CD4-positive, alpha-beta memory T cell (primary cell): ENCODE measurements at regions not wholly inside any gene's neighbourhood (a gene's known extent, or its start where the extent isn't known, plus 50 kb on each side); places are given as distances from the start of the nearest gene placed in this dataset.

ENCODE experiments used
- CTCF ChIA-PET: fragments of 350-600 bp; sonication (Branson Sonifier 250); formaldehyde crosslinking; loops from one replicate; lab custom pipeline; 2021; ENCODE audit warnings: inconsistent platforms; ENCODE audit not compliant: partially characterized antibody; lab: Charles Lee
- POLR2A ChIA-PET: fragments of 350-600 bp; sonication (Branson Sonifier 250); formaldehyde crosslinking; loops from one replicate; lab custom pipeline; 2021; ENCODE audit not compliant: partially characterized antibody; lab: Charles Lee
- DNase-seq, 5 donors: peaks; one replicate each; pipeline versions ENCODE4 v3.0.0 to v3.0.0-alpha.2; 2020 to 2022; ENCODE audit warnings: mixed read lengths in 1 of 5
- H3K27ac ChIP-seq: one replicate; pipeline ENCODE4 v1.7.0; 2013; ENCODE audit warnings: low read depth, low read length
- H3K27me3 ChIP-seq: 2 replicates; pipeline ENCODE4 v1.7.0; 2013; ENCODE audit warnings: mild to moderate bottlenecking, low read length, moderate library complexity; ENCODE audit not compliant: insufficient read depth
- H3K36me3 ChIP-seq: 2 replicates; pipeline ENCODE4 v1.7.0; 2013; ENCODE audit warnings: mild to moderate bottlenecking, low read length, moderate library complexity; ENCODE audit not compliant: insufficient read depth
- H3K4me1 ChIP-seq: 2 replicates; pipeline ENCODE4 v1.7.0; 2013; ENCODE audit warnings: mild to moderate bottlenecking, low read length, moderate library complexity; ENCODE audit not compliant: insufficient read depth
- H3K4me3 ChIP-seq, 2 donors: one replicate each; pipeline ENCODE4 v1.7.0; 2013; ENCODE audit warnings: low read length in 2 of 2, mild to moderate bottlenecking in 1 of 2
- H3K9me3 ChIP-seq, 2 donors: one replicate each; pipeline ENCODE4 v1.7.0; 2013; ENCODE audit warnings: low read length in 2 of 2, control low read depth in 1 of 2; ENCODE audit not compliant: control insufficient read depth in 1 of 2
- H3K27ac Mint-ChIP-seq, 7 donors: one replicate each; pipeline ENCODE4 v1.8.0; 2020 to 2021; ENCODE audit warnings: mixed read lengths in 7 of 7, mild to moderate bottlenecking in 6 of 7, inconsistent platforms in 3 of 7, moderate library complexity in 3 of 7
- H3K27me3 Mint-ChIP-seq, 2 donors: one replicate each; pipeline ENCODE4 v1.8.0; 2020 to 2021; ENCODE audit warnings: mixed read lengths in 2 of 2
- H3K36me3 Mint-ChIP-seq, 2 donors: one replicate each; pipeline ENCODE4 v1.8.0; 2020 to 2021; ENCODE audit warnings: mixed read lengths in 2 of 2, inconsistent platforms in 1 of 2, mild to moderate bottlenecking in 1 of 2
- H3K4me1 Mint-ChIP-seq, 4 donors: one replicate each; pipeline ENCODE4 v1.8.0; 2020 to 2021; ENCODE audit warnings: mixed read lengths in 4 of 4, mild to moderate bottlenecking in 1 of 4
- H3K4me3 Mint-ChIP-seq, 8 donors: one replicate each; pipeline ENCODE4 v1.8.0; 2020 to 2021; ENCODE audit warnings: mixed read lengths in 8 of 8, mild to moderate bottlenecking in 7 of 8, moderate library complexity in 6 of 8, inconsistent platforms in 3 of 8
- H3K9me3 Mint-ChIP-seq, 8 donors: one replicate each; pipeline ENCODE4 v1.8.0; 2020 to 2021; ENCODE audit warnings: mixed read lengths in 8 of 8, mild to moderate bottlenecking in 5 of 8, inconsistent platforms in 3 of 8, moderate library complexity in 1 of 8
- intact Hi-C: fragments of 100-400 bp; cut with micrococcal nuclease; formaldehyde crosslinking; loops from one replicate; pipeline ENCODE4 v1.15.1; 2023

- POLR2A ChIA-PET, result no interaction called here
- no peak overlapping the region for H3K4me3 ChIP-seq
Observed at GRCh38 chr4:133938061-133938460, 263.5 kb downstream of the PABPC4L start.

GRCh38 chr4:133929531-133930239 is 271.9 kb downstream of the PABPC4L start:
- no peaks in the 10 kb centered on the region for H3K9me3 ChIP-seq
- Mint-ChIP-seq H3K36me3 (no peaks in the 10 kb centered on the region), H3K4me3 (no peak overlapping the region), H3K4me1 (no peaks in the 10 kb centered on the region), H3K27me3 (no peaks in the 10 kb centered on the region), H3K9me3 (peaks cover 0 to 7% (median 3%) of the 10 kb centered on the region in 8 donors), H3K27ac (no peak overlapping the region)
- intact Hi-C loops, result no loop called here
- ChIA-PET CTCF (no interaction called here), POLR2A (no interaction called here)
- no peaks in the 10 kb centered on the region for H3K4me1 ChIP-seq
- H3K27me3 ChIP-seq, result no peaks in the 10 kb centered on the region
- H3K36me3 ChIP-seq, result no peaks in the 10 kb centered on the region
- H3K27ac ChIP-seq, result no peak overlapping the region
- H3K4me3 ChIP-seq, result no peak overlapping the region
- no peak for DNase-seq

More at GRCh38 chr4:133938061-133938460, 263.5 kb downstream of the PABPC4L start:
- peaks cover 0 to 11% (median 5%) of the 10 kb centered on the region in 8 donors for H3K9me3 Mint-ChIP-seq
- H3K4me1 Mint-ChIP-seq, result no peaks in the 10 kb centered on the region
- Histone ChIP-seq H3K36me3 (no peaks in the 10 kb centered on the region), H3K9me3 (no peaks in the 10 kb centered on the region), H3K27me3 (no peaks in the 10 kb centered on the region), H3K4me1 (no peaks in the 10 kb centered on the region), H3K27ac (no peak overlapping the region)
- no peaks in the 10 kb centered on the region for H3K36me3 Mint-ChIP-seq
- CTCF ChIA-PET, result no interaction called here
- no peak overlapping the region for H3K4me3 Mint-ChIP-seq
- H3K27me3 Mint-ChIP-seq, result no peaks in the 10 kb centered on the region
- no peak for DNase-seq
- intact Hi-C loops, result no loop called here
- H3K27ac Mint-ChIP-seq, result no peak overlapping the region

- no peak overlapping the region for H3K27ac Mint-ChIP-seq
- POLR2A ChIA-PET, result no interaction called here
- no peaks in the 10 kb centered on the region for H3K36me3 Mint-ChIP-seq
- Histone ChIP-seq H3K4me1 (no peaks in the 10 kb centered on the region), H3K27me3 (no peaks in the 10 kb centered on the region), H3K27ac (no peak overlapping the region), H3K36me3 (no peaks in the 10 kb centered on the region), H3K9me3 (no peaks in the 10 kb centered on the region), H3K4me3 (no peak overlapping the region)
- peaks cover 0 to 10% (median 5%) of the 10 kb centered on the region in 8 donors for H3K9me3 Mint-ChIP-seq
- H3K27me3 Mint-ChIP-seq, result no peaks in the 10 kb centered on the region
- no peak overlapping the region for H3K4me3 Mint-ChIP-seq
- H3K4me1 Mint-ChIP-seq, result no peaks in the 10 kb centered on the region
- no peak for DNase-seq
- CTCF ChIA-PET, result no interaction called here
- intact Hi-C loops, result no loop called here
Observed at GRCh38 chr4:133921280-133922195, 280.1 kb downstream of the PABPC4L start.

DNA sequence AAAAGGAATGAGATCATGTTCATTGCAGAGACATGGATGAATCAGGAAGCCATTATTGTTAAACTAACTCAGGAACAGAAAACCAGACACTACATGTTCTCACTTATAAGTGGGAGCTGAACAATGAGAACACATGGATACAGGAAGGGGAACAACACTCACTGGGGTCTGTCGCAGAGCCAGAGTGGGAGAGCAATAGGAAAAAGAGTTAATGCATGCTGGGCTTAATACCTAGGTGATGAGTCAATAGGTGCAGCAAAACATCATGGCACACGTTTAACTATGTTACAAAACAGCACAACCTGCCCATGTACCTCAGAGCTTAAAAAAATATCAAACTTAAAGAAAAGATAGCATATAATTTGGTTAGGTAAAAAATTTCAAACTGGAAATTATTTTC is 281.4 kb downstream of the PABPC4L start:
- intact Hi-C loops, result no loop called here
- no peak overlapping the region for H3K27ac ChIP-seq

DNA sequence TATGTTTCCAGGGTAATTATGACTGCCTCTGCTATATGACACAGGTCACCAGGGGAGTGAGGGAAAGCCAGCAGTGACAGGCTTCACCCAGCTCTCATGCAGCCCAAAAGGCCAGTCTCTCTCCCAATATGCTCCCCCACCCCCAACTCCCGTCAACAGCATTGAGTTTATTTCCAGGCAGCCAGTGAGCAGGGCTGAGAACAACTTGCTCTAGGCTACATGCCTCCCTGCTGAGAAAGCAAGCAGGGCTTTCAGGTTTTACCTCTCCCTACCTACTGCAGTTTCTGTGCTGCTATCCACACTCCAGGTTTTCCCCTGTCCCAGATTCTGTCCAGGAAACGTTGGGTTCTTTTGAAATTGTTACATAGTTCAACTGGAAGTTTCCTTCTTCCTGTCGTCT is 291.4 kb downstream of the PABPC4L start:
- Mint-ChIP-seq H3K4me1 (no peaks in the 10 kb centered on the region), H3K36me3 (no peaks in the 10 kb centered on the region), H3K27me3 (no peaks in the 10 kb centered on the region), H3K4me3 (no peak overlapping the region), H3K27ac (no peak overlapping the region), H3K9me3 (peaks cover 3 to 17% (median 10%) of the 10 kb centered on the region in 8 donors)
- DNase-seq, result no peak
- Histone ChIP-seq H3K27ac (no peak overlapping the region), H3K4me1 (no peaks in the 10 kb centered on the region), H3K9me3 (no peaks in the 10 kb centered on the region), H3K27me3 (no peaks in the 10 kb centered on the region), H3K4me3 (no peak overlapping the region), H3K36me3 (no peaks in the 10 kb centered on the region)
- POLR2A ChIA-PET, result no interaction called here
- CTCF ChIA-PET, result no interaction called here
- intact Hi-C loops, result no loop called here

More for the DNA sequence above, 281.4 kb downstream of the PABPC4L start:
- Mint-ChIP-seq H3K27me3 (no peaks in the 10 kb centered on the region), H3K36me3 (no peaks in the 10 kb centered on the region), H3K9me3 (peaks cover 0 to 10% (median 6%) of the 10 kb centered on the region in 8 donors), H3K27ac (no peak overlapping the region), H3K4me1 (no peaks in the 10 kb centered on the region), H3K4me3 (no peak overlapping the region)
- no peak overlapping the region for H3K4me3 ChIP-seq
- no peaks in the 10 kb centered on the region for H3K27me3 ChIP-seq
- H3K9me3 ChIP-seq, result no peaks in the 10 kb centered on the region
- ChIA-PET POLR2A (no interaction called here), CTCF (no interaction called here)
- H3K36me3 ChIP-seq, result no peaks in the 10 kb centered on the region
- no peak for DNase-seq
- no peaks in the 10 kb centered on the region for H3K4me1 ChIP-seq

GRCh38 chr4:133903029-133903428 is 298.6 kb downstream of the PABPC4L start:
- H3K27me3 ChIP-seq, result no peaks in the 10 kb centered on the region
- no peak for DNase-seq
- H3K4me3 Mint-ChIP-seq, result no peak overlapping the region
- H3K36me3 ChIP-seq, result no peaks in the 10 kb centered on the region
- H3K4me1 ChIP-seq, result no peaks in the 10 kb centered on the region
- H3K36me3 Mint-ChIP-seq, result no peaks in the 10 kb centered on the region
- H3K9me3 ChIP-seq, result no peaks in the 10 kb centered on the region
- H3K27ac Mint-ChIP-seq, result no peak overlapping the region
- CTCF ChIA-PET, result no interaction called here
- no peak overlapping the region for H3K27ac ChIP-seq
- intact Hi-C loops, result no loop called here
- H3K9me3 Mint-ChIP-seq, result peaks cover 0 to 16% (median 6%) of the 10 kb centered on the region in 8 donors
- no peaks in the 10 kb centered on the region for H3K27me3 Mint-ChIP-seq
- POLR2A ChIA-PET, result no interaction called here
- H3K4me1 Mint-ChIP-seq, result no peaks in the 10 kb centered on the region
- H3K4me3 ChIP-seq, result no peak overlapping the region

- intact Hi-C loops, result no loop called here
- ChIA-PET CTCF (interaction anchor here (0.8 kb wide), 1 partner anchor 66 kb away, joined by 3 read pairs; no protein-coding TSS in a partner anchor), POLR2A (no interaction called here)
- no peak overlapping the region for H3K4me3 Mint-ChIP-seq
- no peak for DNase-seq
- no peak overlapping the region for H3K27ac Mint-ChIP-seq
- Histone ChIP-seq H3K36me3 (no peaks in the 10 kb centered on the region), H3K27me3 (no peaks in the 10 kb centered on the region), H3K4me1 (no peaks in the 10 kb centered on the region), H3K4me3 (no peak overlapping the region), H3K9me3 (no peaks in the 10 kb centered on the region), H3K27ac (no peak overlapping the region)
- H3K9me3 Mint-ChIP-seq, result peaks cover 0 to 13% (median 5%) of the 10 kb centered on the region in 8 donors
- H3K27me3 Mint-ChIP-seq, result no peaks in the 10 kb centered on the region
- no peaks in the 10 kb centered on the region for H3K4me1 Mint-ChIP-seq
- no peaks in the 10 kb centered on the region for H3K36me3 Mint-ChIP-seq
Observed at GRCh38 chr4:133891011-133891410, 310.6 kb downstream of the PABPC4L start.
